CD4-positive, alpha-beta T cell treated with Interleukin-6 for 4 hours (primary cell): ENCODE measurements at regions not wholly inside any gene's neighbourhood (a gene's known extent, or its start where the extent isn't known, plus 50 kb on each side); places are given as distances from the start of the nearest gene placed in this dataset.
"Not testable (repeated sequence)": the region's sequence is repeated elsewhere in the genome, so short reads cannot be mapped to it uniquely, and the experiment has no call there.

ENCODE experiments used
- DNase-seq: peaks from one replicate; pipeline ENCODE4 v3.0.0-alpha.2; 2020; ENCODE audit warnings: mixed read lengths

DNA sequence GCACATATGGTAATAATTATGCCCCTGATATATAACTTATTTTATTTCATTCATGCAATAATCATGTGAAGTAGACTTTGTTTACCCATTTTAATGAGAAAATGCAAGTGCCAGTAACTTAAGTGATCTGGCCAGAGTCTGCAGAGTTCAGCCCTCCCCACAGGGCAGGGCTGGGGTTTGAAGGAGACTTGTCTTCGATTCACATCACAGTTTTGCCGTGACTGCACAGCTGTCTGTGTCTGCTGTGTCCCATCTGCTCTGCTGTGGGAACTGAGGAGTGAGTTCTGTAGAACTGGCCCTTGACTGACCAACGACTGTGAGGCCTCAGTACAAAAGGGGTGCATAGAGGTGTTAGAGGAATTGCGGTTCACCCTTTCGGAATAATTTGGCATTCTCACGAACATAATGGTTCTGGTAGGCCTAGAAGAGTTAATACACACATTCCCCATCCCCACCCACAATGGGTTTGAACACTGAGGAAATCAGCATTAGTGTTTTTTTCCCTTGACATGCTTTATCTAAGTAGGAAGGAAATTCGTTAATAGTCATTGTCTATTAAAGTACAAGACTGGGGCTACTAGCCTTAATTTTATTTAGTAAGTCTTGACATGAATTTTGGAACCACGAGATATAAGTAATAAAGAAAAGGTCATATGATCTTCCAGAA lies 113.6 kb upstream of the MON1B start:
- DNase-seq: no peak

DNA sequence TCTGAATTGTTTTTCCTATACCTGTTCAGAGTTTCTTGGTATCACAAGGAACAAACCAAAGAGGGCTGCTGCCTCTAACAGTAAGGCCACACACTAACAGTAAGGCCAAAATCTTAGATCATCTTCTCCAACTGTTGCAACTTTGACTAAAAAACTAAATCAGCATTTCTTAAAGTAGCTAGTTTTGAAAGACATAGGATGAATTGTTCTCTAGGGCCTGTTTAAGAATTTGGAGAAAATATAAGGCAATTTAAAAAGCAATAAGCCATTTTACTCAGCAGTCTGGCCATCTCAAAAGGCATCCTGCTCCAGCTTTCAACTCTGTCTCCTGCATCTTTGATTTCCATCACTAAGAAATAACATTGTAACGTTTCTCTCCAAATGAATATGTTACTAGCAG lies 105.0 kb upstream of the MON1B start:
- DNase-seq: no peak

DNA sequence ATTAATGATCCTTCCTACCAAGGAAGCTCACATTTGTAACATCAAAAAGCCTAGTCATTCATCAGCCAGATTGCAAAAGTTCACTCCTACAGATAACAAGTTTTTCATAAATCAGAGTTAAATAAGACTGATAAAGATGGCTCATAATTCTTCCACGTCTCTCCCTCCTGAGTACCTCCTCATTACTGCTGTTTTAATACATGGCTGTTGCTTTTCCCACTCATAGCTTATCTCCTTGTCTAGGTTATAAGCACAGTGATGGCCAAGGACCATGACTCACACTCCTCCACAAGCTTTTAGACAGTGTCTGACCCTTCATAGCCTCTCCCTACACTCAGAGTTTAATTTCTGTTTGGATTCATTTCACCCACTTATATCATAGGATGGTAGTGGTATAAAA lies 100.9 kb upstream of the MON1B start:
- no peak for DNase-seq

- DNase-seq: no peak
Measured at GRCh38 chr16:77093309-77093708, 97.7 kb upstream of the MON1B start.

DNA sequence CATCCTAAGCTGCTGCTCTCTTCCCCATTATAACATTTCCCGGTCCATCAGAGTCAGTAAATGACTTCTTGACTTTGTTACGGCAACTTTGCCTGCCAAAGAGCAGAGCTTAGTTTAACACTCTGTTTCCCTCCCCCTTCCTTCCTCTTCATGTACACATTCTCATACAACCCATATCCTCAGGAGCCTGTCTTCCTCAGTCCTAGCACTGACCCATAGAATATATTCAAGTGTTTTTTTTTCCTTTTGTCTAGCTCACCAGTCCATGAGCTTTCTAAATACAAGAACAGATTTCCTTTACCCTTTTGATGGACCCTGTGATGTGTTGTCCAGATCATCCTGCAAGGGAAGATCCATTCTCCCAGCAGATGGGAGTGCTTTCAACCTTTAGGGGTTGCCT lies 97.0 kb upstream of the MON1B start:
- no peak for DNase-seq

- no peak for DNase-seq
Measured at GRCh38 chr16:77111056-77111565, 79.9 kb upstream of the MON1B start.

DNA sequence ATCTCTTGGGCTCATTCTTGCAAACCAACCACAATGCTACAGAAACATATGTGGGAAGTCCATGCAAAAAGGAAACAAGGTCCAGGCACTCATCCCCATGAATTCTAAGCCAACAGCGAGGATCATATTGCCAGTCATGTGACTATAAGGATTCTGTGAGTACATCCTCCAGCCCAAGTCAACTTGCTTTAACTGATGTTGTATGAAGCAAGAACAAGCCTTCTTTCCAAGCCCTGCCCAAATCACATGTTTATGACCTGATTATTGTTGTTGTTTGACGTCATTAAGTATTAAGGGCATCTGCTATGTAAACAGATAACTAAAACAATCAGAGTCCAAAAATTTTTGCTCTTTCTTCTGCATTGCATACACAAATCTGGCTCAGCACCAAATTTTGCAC lies 78.2 kb upstream of the MON1B start:
- no peak for DNase-seq

DNA sequence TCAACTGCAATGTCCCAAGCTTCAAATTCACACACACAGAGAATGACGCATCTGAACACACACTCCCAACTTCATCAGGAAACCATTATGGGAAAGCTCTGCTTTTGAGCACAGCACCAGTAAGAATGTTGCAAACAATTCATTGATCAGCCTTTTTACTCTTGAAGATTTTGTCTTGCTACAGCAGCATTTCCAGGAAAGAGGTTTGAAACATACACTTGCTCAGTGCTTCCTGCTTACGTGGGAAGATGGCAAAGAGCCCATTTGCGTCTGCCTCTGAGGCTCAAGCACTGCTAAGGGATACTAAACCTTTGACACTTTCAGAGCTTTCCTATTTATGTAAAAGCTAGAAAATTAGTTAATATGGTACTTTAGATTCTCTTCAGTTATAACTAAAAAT lies 77.2 kb upstream of the MON1B start:
- no peak for DNase-seq

- DNase-seq: not testable (repeated sequence)
Measured at GRCh38 chr16:77114361-77114760, 76.6 kb upstream of the MON1B start.

DNA sequence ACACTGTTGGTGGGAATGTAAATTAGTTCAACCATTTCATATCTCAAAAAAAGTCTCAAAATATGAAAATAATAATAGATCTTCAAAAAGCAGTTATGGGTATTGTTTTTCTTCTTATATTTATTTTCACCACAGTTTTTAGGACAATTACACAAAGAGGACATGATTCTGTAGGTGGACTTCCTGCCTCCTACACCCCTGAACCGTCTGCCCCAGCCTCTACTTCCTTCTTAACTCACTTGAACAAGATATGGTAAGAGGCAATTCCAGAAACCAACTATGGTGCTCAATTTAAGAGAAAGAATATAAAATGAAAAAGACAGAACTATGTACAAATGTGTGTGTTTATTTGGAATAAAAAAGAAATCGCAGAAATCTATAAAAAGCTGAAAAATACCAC lies 74.1 kb upstream of the MON1B start:
- no peak for DNase-seq

DNA sequence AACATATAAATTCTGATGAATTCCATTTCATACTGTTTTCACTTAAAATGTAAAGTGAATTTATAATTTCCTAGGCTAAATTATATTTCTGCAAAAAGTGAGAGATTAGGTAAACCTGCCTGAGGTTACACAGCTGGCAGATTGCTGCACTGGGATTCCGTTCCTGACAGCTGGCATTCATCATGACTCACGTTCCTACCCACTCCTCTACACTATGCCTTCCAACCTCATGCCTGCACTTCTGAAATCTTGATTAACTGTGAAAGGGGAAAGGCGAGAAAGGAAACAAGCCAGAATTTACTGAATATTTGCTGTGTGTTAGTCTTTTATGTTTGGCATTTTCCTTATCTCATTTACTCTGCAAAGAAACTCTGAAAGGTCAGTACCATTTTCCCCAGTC lies 73.3 kb upstream of the MON1B start:
- DNase-seq: no peak

GRCh38 chr16:77131398-77131797 lies 59.6 kb upstream of the MON1B start:
- DNase-seq: no peak

GRCh38 chr16:77132051-77132618 lies 58.9 kb upstream of the MON1B start:
- DNase-seq: no peak

- no peak for DNase-seq
Measured at GRCh38 chr16:77133706-77134105, 57.3 kb upstream of the MON1B start.

DNA sequence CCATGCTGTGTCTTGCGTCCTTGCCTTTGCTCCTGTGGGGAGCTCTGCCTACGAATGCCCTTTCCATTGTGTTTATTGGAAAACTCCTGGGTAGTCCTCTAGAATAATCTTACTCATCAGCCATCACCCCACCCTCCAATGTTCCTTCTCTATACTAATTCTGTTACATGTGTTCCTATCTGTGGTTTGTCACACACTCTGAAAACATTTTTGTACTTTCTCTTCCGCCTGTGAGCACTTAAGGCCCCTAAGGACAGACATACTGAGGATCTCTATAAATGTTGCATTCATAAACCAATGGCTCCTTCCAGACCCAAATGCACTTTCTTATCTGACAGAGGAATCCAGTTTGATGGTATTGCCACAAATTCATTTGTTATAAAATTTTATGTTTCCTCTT lies 53.9 kb upstream of the MON1B start:
- no peak for DNase-seq
